ENCODE measurements at regions not wholly inside any gene's neighbourhood (a gene's known extent, or its start where the extent isn't known, plus 50 kb on each side); places are given as distances from the start of the nearest gene placed in this dataset.

- no peak overlapping the region for H3K27ac ChIP-seq
- DNase-seq (ENCODE audit: low read depth in 1 of 2, low spot score in 1 of 2) (peak in 1 of 2 experiments; percentile 63), ATAC-seq (peak; percentile 70 to 83), FAIRE-seq (peak; percentile 18)
- H3K9me3 ChIP-seq = no peaks in the 10 kb centered on the region
- H3K4me1 ChIP-seq = 0 out of 3 replicates have a peak, but pooled peaks cover 3% of the 10 kb centered on the region
- WGBS (ENCODE audit: missing lambda C conversion rate) = 10% methylated on average over 3 of the region's 3 CpGs
- POLR2A ChIA-PET = no interaction called here
- H3K4me2 ChIP-seq = 0 out of 3 replicates have a peak overlapping the region, but pooled peaks have one; percentile 29
- H3K4me3 ChIP-seq = no peak overlapping the region
- TF ChIP-seq MAX (IDR thresholded peaks at IDR 0.05) = no peak
- no peak for TF ChIP-seq PHF8 (IDR thresholded peaks at IDR 0.05; ENCODE audit: borderline replicate concordance, low read depth)
- TF ChIP-seq RAD21 (conservative IDR thresholded peaks at IDR 0.05 in 1 of 2, IDR thresholded peaks at IDR 0.05 in 1 of 2) = peak; percentile 47 to 67
- no peak for TF ChIP-seq HOXB13 (CRISPR knock-in tag; IDR thresholded peaks at IDR 0.05; ENCODE audit: low read depth)
- TF ChIP-seq TP53 (CRISPR knock-in tag; IDR thresholded peaks at IDR 0.05) = no peak
- no peak for TF ChIP-seq NR3C1 (IDR thresholded peaks at IDR 0.05)
- no peak for TF ChIP-seq HMGXB4 (CRISPR knock-in tag; IDR thresholded peaks at IDR 0.05; ENCODE audit: borderline replicate concordance)
- TF ChIP-seq ZC3H11A (IDR thresholded peaks at IDR 0.05) = no peak
- TF ChIP-seq KDM1A (IDR thresholded peaks at IDR 0.05; ENCODE audit: low read depth) = no peak
- TF ChIP-seq CBX8 (IDR thresholded peaks at IDR 0.05) = no peak
- no peak for TF ChIP-seq TFCP2L1 (CRISPR knock-in tag; IDR thresholded peaks at IDR 0.05)
- TF ChIP-seq EHMT2 (IDR thresholded peaks at IDR 0.05; ENCODE audit: low read depth) = no peak
- peak; percentile 40 for TF ChIP-seq CTCF (IDR thresholded peaks at IDR 0.05)
- TF ChIP-seq HOXA7 (CRISPR knock-in tag; IDR thresholded peaks at IDR 0.05) = no peak
- no peak for TF ChIP-seq ZSCAN20 (CRISPR knock-in tag; IDR thresholded peaks at IDR 0.05)
- TF ChIP-seq MAZ (IDR thresholded peaks at IDR 0.05; ENCODE audit: borderline replicate concordance, low read depth, low read length) = no peak
- TF ChIP-seq EP300 (IDR thresholded peaks at IDR 0.05) = no peak
- no peak for TF ChIP-seq MAFK (IDR thresholded peaks at IDR 0.05; ENCODE audit: partially characterized antibody)
- TF ChIP-seq ZFP36 (IDR thresholded peaks at IDR 0.05; ENCODE audit: borderline replicate concordance, partially characterized antibody) = no peak
- no peak for TF ChIP-seq E2F6 (IDR thresholded peaks at IDR 0.05; ENCODE audit: borderline replicate concordance, low read depth)
- no peak for TF ChIP-seq RARB (CRISPR knock-in tag; IDR thresholded peaks at IDR 0.05)
- TF ChIP-seq CBX2 (IDR thresholded peaks at IDR 0.05; ENCODE audit: borderline replicate concordance, low read depth) = no peak
- no peak for TF ChIP-seq RCOR1 (IDR thresholded peaks at IDR 0.05; ENCODE audit: low read depth, low read length)
- peak; percentile 56 for TF ChIP-seq SMC3 (IDR thresholded peaks at IDR 0.05)
- no peak for TF ChIP-seq ELK1 (IDR thresholded peaks at IDR 0.05; ENCODE audit: low read depth, low read length)
- CTCF ChIA-PET = interaction anchor here (0.7 to 1.3 kb wide), 4 partner anchors 8 to 1633 kb away, joined by 3 read pairs; no protein-coding TSS in a partner anchor
These were observed 565.5 kb upstream of the CHAC2 start for GRCh38 chr2:53202063-53202462.

Data from A549 (cell line).